ENCODE measurements at regions not wholly inside any gene's neighbourhood (a gene's known extent, or its start where the extent isn't known, plus 50 kb on each side); places are given as distances from the start of the nearest gene placed in this dataset.

DNA sequence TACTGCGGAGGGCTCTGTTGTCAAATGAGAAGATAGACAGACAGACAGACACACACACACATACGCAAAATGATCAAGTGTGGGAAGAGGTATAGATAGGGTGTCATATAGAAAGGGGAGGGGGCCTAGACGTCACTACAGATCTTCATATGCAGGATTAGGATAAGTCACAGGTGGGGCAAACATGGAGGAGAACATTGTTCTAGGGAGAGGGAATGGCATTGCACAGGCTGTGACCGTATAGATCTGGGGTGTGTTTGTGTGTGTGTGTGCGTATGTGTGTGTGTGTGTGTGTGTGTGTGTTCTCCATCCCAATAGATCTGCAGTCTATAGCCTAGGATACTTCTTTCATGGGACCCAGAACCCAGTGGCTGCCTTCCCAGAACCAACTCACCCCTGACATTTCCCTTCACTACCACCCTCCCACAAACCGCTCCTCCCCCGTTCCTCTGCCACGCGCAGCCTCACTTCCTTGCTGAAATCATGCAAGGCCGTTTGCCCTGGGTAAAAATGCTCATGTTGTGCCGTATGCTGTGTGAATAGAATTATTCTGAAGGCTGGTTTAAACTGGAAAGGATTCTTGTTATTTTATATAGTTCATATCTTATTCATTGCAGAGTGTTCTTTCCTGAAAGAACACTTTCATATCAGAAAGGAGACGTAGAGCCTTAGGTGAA lies 50.5 kb upstream of the CCL1 start:
- in situ Hi-C loops (cut with HindIII; ENCODE audit: low sequenced_read_pairs) = no loop called here

DNA sequence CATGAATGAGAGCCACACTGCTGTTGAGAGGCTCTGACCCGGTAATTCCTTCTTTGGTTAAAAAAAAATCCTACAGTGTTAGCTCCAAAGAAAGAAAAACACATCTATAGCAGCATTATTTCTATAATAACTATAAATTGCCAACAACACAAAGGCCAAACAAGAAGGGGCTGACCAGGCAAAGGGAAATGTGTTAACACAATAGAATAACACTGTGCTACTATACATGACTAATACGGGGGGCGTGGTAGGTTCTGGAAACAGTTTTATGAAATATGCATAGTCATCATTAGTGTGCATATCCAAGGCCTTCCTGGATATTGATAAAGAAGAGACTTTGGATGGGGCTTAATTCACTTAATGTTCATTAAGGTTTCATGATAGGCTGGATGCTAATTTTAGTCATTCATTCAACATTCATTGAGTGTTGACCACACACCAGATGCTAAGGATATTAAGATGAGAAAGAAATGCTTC lies 50.0 kb upstream of the CCL1 start:
- no peak for DNase-seq (ENCODE audit: low read depth)
- TF ChIP-seq, protein P1, sequence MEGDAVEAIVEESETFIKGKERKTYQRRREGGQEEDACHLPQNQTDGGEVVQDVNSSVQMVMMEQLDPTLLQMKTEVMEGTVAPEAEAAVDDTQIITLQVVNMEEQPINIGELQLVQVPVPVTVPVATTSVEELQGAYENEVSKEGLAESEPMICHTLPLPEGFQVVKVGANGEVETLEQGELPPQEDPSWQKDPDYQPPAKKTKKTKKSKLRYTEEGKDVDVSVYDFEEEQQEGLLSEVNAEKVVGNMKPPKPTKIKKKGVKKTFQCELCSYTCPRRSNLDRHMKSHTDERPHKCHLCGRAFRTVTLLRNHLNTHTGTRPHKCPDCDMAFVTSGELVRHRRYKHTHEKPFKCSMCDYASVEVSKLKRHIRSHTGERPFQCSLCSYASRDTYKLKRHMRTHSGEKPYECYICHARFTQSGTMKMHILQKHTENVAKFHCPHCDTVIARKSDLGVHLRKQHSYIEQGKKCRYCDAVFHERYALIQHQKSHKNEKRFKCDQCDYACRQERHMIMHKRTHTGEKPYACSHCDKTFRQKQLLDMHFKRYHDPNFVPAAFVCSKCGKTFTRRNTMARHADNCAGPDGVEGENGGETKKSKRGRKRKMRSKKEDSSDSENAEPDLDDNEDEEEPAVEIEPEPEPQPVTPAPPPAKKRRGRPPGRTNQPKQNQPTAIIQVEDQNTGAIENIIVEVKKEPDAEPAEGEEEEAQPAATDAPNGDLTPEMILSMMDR (IDR thresholded peaks at IDR 0.05; ENCODE audit: low read depth, low read length, missing control alignments) = no peak
- in situ Hi-C loops (cut with HindIII; ENCODE audit: low sequenced_read_pairs) = no loop called here
- no peak overlapping the region for H3K4me3 ChIP-seq (ENCODE audit: low read depth, low read length)

More for the DNA sequence above, 50.5 kb upstream of the CCL1 start:
- TF ChIP-seq, protein P1 (IDR thresholded peaks at IDR 0.05; ENCODE audit: low read depth, low read length, missing control alignments) = no peak
- no peak for DNase-seq (ENCODE audit: low read depth)
- H3K4me3 ChIP-seq (ENCODE audit: low read depth, low read length) = no peak overlapping the region

Data from astrocyte of the cerebellum (primary cell).